Ishikawa (cell line): ENCODE measurements at regions not wholly inside any gene's neighbourhood (a gene's known extent, or its start where the extent isn't known, plus 50 kb on each side); places are given as distances from the start of the nearest gene placed in this dataset.

Experiments used
- CEBPB ChIP-seq: IDR thresholded peaks from 2 replicates; pipeline ENCODE4 v1.6.1; 2012
- CREB1 ChIP-seq: IDR thresholded peaks from 2 replicates; pipeline ENCODE4 v1.6.1; 2012; ENCODE audit warnings: low read depth
- EGR1 ChIP-seq: IDR thresholded peaks from 2 replicates; pipeline ENCODE4 v1.6.1; 2012
- EP300 ChIP-seq: IDR thresholded peaks from 2 replicates; pipeline ENCODE4 v1.6.1; 2012; ENCODE audit warnings: borderline replicate concordance
- FOXM1 ChIP-seq: IDR thresholded peaks from 2 replicates; pipeline ENCODE4 v1.6.1; 2012; ENCODE audit warnings: low read depth, borderline replicate concordance
- MAX ChIP-seq: IDR thresholded peaks from 2 replicates; pipeline ENCODE4 v1.6.1; 2012
- NFIC ChIP-seq: IDR thresholded peaks from 2 replicates; pipeline ENCODE4 v1.6.1; 2012
- RAD21 ChIP-seq: IDR thresholded peaks from 2 replicates; pipeline ENCODE4 v1.6.1; 2012; ENCODE audit warnings: low read depth
- TAF1 ChIP-seq: IDR thresholded peaks from 2 replicates; pipeline ENCODE4 v1.6.1; 2012; ENCODE audit warnings: low read depth, mild to moderate bottlenecking
- TCF12 ChIP-seq: IDR thresholded peaks from 2 replicates; pipeline ENCODE4 v1.6.1; 2012; ENCODE audit warnings: low read depth
- TEAD4 ChIP-seq: IDR thresholded peaks from 2 replicates; pipeline ENCODE4 v1.6.1; 2012
- USF1 ChIP-seq: IDR thresholded peaks from 2 replicates; pipeline ENCODE4 v1.6.1; 2012
- YY1 ChIP-seq: IDR thresholded peaks from 2 replicates; pipeline ENCODE4 v1.6.1; 2012; ENCODE audit warnings: low read depth
- ZBTB7A ChIP-seq: IDR thresholded peaks from 2 replicates; pipeline ENCODE4 v1.6.1; 2012; ENCODE audit warnings: low read depth
- TF ChIP-seq, protein P1 (sequence below): IDR thresholded peaks from 2 replicates; pipeline ENCODE4 v1.6.1; 2012; ENCODE audit warnings: low read depth, mild to moderate bottlenecking

- TF ChIP-seq MAX (no peak), ZBTB7A (no peak), TAF1 (no peak), USF1 (no peak), NFIC (no peak), YY1 (no peak), TCF12 (no peak), CEBPB (no peak), FOXM1 (no peak), TEAD4 (no peak), CREB1 (no peak), EGR1 (no peak), RAD21 (no peak), EP300 (no peak)
- TF ChIP-seq, protein P1, sequence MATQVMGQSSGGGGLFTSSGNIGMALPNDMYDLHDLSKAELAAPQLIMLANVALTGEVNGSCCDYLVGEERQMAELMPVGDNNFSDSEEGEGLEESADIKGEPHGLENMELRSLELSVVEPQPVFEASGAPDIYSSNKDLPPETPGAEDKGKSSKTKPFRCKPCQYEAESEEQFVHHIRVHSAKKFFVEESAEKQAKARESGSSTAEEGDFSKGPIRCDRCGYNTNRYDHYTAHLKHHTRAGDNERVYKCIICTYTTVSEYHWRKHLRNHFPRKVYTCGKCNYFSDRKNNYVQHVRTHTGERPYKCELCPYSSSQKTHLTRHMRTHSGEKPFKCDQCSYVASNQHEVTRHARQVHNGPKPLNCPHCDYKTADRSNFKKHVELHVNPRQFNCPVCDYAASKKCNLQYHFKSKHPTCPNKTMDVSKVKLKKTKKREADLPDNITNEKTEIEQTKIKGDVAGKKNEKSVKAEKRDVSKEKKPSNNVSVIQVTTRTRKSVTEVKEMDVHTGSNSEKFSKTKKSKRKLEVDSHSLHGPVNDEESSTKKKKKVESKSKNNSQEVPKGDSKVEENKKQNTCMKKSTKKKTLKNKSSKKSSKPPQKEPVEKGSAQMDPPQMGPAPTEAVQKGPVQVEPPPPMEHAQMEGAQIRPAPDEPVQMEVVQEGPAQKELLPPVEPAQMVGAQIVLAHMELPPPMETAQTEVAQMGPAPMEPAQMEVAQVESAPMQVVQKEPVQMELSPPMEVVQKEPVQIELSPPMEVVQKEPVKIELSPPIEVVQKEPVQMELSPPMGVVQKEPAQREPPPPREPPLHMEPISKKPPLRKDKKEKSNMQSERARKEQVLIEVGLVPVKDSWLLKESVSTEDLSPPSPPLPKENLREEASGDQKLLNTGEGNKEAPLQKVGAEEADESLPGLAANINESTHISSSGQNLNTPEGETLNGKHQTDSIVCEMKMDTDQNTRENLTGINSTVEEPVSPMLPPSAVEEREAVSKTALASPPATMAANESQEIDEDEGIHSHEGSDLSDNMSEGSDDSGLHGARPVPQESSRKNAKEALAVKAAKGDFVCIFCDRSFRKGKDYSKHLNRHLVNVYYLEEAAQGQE: no peak
Observed at GRCh38 chr11:130995266-130995665, 79.0 kb upstream of the SNX19 start.

DNA sequence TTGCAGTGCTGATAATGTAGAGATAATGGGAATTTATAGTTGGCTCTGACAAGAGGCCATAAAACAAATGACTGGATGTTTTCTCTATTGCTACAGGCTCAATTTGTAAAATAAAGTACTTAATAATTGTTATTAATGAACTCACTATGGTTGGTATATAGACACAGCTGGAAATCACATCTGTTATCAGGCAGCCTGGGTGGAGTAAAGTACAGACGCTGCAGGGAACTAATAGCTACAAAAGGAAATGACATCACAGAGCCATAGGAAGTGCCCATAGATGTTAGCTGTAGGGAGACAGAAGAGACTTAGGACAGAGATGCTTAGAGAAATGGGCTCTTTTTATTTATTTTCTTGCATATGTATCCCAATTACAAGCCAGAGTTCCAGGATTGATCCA, 81.0 kb upstream of the SNX19 start:
- TF ChIP-seq FOXM1: no peak
- TF ChIP-seq ZBTB7A: no peak
- TF ChIP-seq USF1: no peak
- TF ChIP-seq TAF1: no peak
- TF ChIP-seq CEBPB: no peak
- no peak for TF ChIP-seq CREB1
- TF ChIP-seq, protein P1: no peak
- TF ChIP-seq EP300: no peak
- no peak for TF ChIP-seq MAX
- no peak for TF ChIP-seq NFIC
- TF ChIP-seq EGR1: no peak
- no peak for TF ChIP-seq TEAD4
- TF ChIP-seq RAD21: no peak
- TF ChIP-seq YY1: no peak
- TF ChIP-seq TCF12: no peak

- TF ChIP-seq RAD21 (no peak), NFIC (no peak), EP300 (no peak), TAF1 (no peak), YY1 (no peak), FOXM1 (no peak), MAX (no peak), CREB1 (no peak), CEBPB (no peak), TEAD4 (no peak), ZBTB7A (no peak), USF1 (no peak), TCF12 (no peak)
Observed at GRCh38 chr11:130999086-130999485, 82.8 kb upstream of the SNX19 start.

DNA sequence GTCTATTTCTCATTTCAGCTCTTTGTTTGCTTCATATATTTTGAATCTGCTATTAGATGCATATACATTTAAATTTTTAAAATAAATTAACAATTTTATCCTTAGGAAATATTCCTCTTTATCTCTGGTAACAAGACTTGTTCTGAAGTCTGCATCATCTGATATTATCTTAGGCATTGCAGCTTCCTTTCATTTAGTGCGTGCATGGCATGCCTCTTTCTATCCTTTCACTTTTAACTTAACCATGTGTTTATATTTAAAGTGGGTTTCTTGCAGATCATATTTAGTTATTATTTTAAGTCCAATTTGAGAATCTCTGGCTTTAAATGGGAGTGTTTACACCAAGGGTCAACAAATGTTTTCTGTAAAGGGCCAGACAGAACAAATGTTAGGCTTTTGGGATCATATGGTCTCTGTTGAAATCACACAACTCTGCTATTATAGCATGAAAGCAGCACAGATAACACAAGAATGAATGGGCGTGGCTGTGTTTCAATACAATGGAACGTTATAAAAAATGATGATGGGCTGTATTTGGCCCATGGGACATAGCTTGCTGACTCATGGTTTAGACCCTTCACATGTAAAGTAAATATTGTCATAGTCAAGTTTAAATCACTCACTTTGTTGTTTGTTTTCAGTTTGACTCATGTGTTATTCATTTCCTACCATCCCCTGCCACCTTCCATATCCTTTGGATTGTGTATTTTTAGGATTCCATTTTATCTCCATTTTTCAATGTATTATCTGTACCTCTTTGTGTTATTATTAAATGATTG, 83.9 kb upstream of the SNX19 start:
- TF ChIP-seq RAD21: no peak
- TF ChIP-seq CREB1: no peak
- no peak for TF ChIP-seq EP300
- TF ChIP-seq TCF12: no peak
- no peak for TF ChIP-seq YY1
- TF ChIP-seq FOXM1: no peak
- no peak for TF ChIP-seq TAF1

GRCh38 chr11:131002145-131002544, 85.9 kb upstream of the SNX19 start:
- TF ChIP-seq CREB1 (no peak), FOXM1 (no peak), NFIC (no peak), TCF12 (no peak), YY1 (no peak), TAF1 (no peak), USF1 (no peak), EGR1 (no peak), RAD21 (no peak), CEBPB (no peak), EP300 (no peak)
